ENCODE measurements at regions not wholly inside any gene's neighbourhood (a gene's known extent, or its start where the extent isn't known, plus 50 kb on each side); places are given as distances from the start of the nearest gene placed in this dataset.
"Not testable (repeated sequence)": the region's sequence is repeated elsewhere in the genome, so short reads cannot be mapped to it uniquely, and the experiment has no call there.

DNA sequence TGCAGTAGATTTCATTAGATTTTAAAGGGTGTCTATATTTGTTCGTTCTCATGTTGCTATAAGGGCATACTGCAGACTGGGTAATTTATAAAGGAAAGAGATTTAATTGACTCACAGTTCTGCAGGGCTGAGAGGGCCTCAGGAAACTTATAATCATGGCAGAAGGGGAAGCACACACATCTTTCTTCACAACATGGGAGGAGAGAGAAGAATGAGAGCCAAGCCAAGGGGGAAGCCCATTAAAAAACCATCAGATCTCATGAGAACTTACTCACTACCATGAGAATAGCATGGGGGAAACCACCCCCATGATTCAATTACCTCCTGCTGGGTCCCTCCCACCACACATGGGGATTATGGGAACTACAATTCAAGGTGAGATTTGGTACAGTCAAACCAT lies 99.5 kb upstream of the TCF21 start:
- not testable (repeated sequence) for DNase-seq (ENCODE audit: low read depth in 2 of 2)

GRCh38 chr6:133790756-133791155 lies 98.2 kb upstream of the TCF21 start:
- not testable (repeated sequence) for DNase-seq (ENCODE audit: low read depth in 2 of 2)

- not testable (repeated sequence) for DNase-seq (ENCODE audit: low read depth in 2 of 2)
Measured at GRCh38 chr6:133795051-133795450, 93.9 kb upstream of the TCF21 start.

- no peak for DNase-seq (ENCODE audit: low read depth in 2 of 2)
Measured at GRCh38 chr6:133796235-133796634, 92.7 kb upstream of the TCF21 start.

GRCh38 chr6:133799043-133799442 lies 89.9 kb upstream of the TCF21 start:
- DNase-seq (ENCODE audit: low read depth in 2 of 2), result no peak

GRCh38 chr6:133802861-133803260 lies 86.1 kb upstream of the TCF21 start:
- no peak for DNase-seq (ENCODE audit: low read depth in 2 of 2)

GRCh38 chr6:133804265-133804664 lies 84.6 kb upstream of the TCF21 start:
- peak; percentile 31 to 32 for DNase-seq (ENCODE audit: low read depth in 2 of 2)

DNA sequence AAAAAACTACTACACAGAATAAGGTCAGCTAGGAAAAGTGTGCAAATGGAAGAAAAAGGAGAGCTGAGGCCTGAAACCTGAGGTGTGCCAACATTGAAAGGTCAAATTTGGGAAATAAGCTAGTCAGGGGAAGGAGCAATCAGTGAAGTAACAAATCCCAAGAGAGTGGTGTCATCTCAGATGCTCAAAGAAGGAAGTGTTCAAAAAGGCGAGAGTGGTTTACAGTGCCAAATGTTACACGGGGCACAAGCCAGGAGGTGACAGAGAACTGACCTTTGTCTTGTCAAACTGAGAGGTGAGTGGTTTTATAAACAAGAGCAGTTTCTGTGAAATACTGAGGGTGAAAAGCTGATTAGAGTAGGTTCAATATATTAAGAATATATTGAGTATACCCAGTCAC lies 83.0 kb upstream of the TCF21 start:
- no peak for DNase-seq (ENCODE audit: low read depth in 2 of 2)

DNA sequence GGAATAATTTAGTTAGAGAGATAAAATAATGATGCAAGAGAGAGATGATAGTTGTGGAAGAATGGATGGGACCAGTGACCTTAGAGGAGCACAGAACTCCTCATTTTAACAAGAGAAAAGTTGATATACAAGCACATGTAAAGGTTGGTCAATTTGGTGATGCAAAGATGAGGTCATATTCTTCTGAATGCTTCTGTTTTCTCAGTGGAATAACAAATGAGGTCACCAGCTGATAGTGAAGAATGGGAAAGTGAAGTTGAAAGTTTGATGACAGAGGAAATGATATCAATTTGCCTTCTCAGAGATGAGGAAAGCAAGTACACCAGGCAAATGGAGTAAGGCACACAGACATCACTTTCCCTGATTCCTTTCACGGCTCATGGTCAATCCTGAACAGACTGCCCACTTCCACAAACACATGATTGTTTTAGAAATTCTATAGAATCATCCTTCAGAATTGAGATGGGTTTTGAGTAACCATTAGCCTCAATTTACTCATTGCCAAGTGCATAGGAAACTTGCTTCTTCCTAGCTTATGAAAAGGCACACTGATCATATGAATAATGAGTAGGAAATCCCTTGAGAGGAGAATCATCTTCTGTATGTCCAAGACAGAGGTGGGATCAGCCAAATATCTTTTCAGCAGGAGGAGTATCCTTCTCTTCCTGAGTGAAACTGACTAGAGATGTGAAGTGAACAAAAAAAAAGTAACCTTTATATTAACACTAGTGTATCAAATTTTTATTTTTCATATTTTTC lies 82.4 kb upstream of the TCF21 start:
- no peak for DNase-seq (ENCODE audit: low read depth in 2 of 2)

DNA sequence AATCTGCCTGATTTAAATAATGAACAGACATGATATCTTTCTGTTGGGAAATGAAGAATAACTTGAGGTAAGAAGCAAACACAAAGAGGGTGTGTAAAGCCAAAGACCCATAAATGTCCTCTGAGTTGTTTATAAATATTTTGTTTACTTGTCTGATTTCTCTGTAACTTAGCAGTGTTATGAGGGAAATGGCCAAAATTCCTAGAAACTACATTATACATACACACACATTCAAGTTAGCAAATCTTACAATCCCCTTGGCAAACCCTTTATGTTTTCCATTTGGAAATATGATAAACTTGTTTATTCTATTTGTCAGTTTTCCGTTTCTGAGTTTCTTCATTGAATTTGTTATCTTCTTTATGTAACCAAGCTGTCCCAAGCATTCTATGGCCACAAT lies 81.4 kb upstream of the TCF21 start:
- no peak for DNase-seq (ENCODE audit: low read depth in 2 of 2)

DNA sequence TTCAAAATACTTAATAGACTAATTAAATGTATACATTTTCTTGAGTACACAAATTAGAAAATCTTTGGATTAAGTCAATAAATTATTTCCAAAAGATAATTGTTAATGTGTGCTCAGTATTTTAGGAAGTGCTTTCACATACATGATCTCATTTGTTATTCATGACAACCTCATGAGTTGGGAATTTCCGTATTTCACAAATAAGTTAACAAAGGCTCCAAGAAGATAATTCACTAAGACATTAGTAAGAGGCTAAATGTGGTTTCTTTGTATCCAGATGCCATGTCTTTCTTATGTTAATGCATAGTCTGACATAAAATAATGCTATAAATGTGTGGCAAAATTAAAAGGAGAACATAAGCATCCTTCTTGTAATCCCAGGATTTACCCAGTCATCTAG lies 79.5 kb upstream of the TCF21 start:
- peak; percentile 57 to 58 for DNase-seq (ENCODE audit: low read depth in 2 of 2)

DNA sequence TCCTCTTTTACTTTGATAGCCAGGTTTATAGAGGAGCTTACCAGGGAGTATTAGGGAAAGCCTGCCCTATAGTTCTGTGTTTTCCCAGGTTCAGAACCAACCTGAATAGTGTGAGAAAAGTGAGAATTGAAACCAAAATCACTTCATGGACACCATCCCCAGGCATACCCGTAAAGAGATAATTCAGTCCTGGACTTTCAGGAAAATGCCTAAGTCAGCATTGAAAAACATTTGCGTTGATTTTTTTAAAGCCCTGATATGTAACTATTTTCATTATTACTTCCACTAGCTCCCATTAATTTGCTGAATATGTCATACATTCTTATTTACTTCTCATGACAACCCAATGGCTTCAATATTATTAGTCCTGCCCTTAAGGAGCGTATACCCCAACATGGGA lies 77.4 kb upstream of the TCF21 start:
- DNase-seq (ENCODE audit: low read depth in 2 of 2), result no peak

GRCh38 chr6:133812446-133812845 lies 76.5 kb upstream of the TCF21 start:
- DNase-seq (ENCODE audit: low read depth in 2 of 2), result not testable (repeated sequence)

DNA sequence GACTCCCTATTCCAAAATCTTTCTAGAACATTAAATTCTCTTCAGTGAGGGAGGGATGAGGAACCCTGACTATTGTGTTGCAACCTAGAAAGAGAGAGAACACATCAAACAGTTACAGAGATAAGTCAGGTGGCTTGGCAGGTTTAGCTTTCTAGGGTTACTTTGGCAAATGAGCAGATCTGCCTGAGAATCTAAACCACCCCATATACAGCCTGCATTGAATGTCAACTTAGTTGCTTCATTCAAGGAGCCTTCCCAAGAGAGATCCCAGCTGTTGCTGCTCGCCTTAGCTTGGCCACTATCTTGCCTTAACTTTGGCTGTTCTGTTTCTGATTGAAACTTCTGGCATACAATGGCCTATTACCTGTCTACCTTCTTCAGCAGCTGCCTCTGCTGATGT lies 74.7 kb upstream of the TCF21 start:
- DNase-seq (ENCODE audit: low read depth in 2 of 2), result no peak

DNA sequence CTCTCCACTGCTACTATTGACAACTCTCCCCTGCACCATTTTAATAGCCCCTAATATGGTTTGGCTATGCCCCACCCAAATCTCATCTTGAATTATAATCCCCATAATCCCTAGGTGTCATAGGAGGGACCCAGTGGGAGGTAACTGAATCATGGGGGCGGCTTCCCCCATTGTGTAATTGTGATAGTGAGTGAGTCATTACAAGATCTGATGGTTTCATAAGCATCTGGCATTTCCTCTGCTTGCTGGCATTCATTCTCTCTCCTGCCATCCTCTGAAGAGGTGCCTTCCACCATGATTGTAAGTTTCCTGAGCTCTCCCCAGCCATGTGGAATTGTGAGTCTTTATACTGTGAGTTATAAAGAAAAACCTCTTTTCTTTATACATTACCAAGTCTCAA lies 74.1 kb upstream of the TCF21 start:
- DNase-seq (ENCODE audit: low read depth in 2 of 2), result no peak

DNA sequence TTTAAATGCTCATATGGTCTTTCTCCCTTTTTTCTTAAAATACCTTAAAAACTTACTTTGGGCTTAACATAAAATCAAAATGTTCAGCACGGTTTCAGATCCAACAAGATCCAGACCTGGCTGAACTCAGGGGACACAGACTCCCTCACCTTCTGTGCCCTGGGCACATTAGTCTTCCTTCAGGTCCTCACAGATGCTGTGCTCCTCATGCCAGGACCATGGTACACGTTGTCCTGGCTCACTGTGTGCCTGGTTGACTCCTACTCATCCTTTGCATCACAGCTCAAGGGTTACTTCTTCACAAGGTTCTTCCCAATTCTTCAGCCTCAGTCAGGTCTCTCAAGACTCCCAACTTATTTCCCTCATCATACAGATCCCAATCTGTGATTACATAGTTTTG lies 73.6 kb upstream of the TCF21 start:
- DNase-seq (ENCODE audit: low read depth in 2 of 2), result no peak

DNA sequence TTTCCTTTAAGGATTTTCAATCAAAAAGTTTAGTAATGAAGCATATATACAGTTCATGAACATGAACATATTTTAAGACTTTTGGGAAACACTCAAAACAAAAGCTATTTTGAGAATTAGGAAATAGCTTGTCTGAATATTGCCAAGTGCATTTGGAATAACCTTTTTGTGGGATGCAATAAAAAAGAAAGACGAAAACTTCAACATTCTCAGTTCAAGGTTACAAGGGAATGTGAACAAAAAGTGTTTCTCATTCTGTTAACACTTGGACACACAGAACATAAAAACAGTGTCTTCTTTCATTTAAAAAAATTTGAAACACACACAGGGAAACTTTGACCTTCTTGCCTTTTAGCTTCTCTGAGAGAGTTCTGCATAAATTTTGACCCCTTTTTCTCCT lies 72.7 kb upstream of the TCF21 start:
- DNase-seq (ENCODE audit: low read depth in 2 of 2), result no peak

DNA sequence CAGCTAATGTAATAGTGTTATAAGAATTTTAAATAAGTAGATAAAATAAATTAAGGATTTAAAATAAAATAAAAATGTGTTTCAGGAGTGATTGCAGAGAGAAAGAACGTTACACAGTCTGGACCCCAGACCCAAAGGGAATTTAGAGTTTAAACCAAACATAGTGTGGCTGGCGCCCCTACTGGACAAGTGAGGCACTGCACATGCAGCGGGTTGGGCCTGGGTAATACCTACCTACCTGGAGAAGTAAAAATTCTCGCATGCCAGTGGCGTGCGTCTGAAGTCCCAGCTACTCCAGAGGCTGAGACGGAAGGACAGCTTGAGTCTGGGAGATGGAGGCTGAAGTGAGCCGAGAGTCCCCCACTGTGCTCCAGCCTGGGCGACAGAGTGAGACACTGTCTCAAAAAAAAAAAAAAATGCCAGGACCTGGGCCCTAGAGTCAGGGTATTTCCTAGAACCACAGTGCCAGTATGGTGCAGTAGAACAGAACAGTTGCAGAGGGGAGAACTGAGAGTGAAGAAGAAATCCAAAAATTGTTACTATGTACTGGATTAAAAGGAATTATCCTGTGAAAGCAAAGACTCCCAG lies 71.4 kb upstream of the TCF21 start:
- no peak for DNase-seq (ENCODE audit: low read depth in 2 of 2)

- no peak for DNase-seq (ENCODE audit: low read depth in 2 of 2)
Measured at GRCh38 chr6:133818320-133818719, 70.6 kb upstream of the TCF21 start.

GRCh38 chr6:133820208-133820607 lies 68.7 kb upstream of the TCF21 start:
- DNase-seq (ENCODE audit: low read depth in 2 of 2), result no peak

DNA sequence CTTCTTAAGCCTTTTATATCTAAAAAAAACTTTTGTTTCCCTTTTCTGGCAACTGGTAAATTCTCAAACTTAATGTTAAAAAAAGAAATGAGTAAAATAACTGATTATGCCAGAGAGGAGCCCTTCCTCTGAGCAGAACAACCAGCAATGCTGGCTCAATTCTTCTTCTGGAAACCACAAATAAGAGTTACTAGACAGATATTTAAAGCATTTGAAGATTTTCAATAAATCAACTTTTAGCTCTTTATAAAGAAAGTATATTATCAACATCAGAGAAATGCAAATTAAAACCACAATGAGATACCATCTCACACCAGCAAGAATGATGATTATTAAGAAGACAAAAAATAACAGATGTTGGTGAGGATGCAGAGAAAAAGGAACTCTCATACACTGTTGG lies 61.1 kb upstream of the TCF21 start:
- peak; percentile 35 to 40 for DNase-seq (ENCODE audit: low read depth in 2 of 2)

GRCh38 chr6:133833949-133834359 lies 55.0 kb upstream of the TCF21 start:
- DNase-seq (ENCODE audit: low read depth in 2 of 2), result no peak

DNA sequence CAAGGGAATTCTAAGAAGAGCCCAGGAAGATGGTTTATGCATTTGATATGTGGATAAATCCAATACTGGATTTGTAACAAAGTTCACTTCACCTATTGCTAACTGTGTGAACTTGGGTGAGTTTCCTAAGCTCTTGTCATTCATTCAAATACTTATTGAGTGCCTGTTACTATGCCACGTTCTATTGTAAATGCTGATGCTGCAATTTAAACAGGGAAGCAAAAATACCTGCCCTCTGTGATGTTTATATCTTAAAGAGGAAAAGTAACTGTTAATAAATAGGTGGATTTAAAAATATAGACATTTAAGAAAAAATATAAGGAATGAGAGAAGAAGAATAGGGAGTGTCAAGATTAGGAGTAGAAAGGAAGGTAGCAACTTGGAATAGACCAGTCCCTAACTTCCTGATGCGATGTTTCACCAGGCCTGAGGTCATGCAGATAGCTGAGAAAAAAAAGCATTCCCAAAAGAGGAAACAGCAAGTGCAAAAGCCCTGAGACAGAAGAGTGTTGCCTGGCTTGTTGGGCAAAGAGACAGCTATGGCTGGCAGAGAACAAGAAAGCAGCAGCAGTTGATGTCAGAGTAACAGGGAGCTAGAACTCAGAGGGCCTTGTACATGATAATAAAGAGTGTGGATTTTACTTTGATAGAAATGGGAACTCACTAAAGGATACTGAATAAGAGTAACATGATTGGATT lies 54.3 kb upstream of the TCF21 start:
- no peak for DNase-seq (ENCODE audit: low read depth in 2 of 2)
